ENCODE measurements at regions not wholly inside any gene's neighbourhood (a gene's known extent, or its start where the extent isn't known, plus 50 kb on each side); places are given as distances from the start of the nearest gene placed in this dataset.

GRCh38 chr18:38602341-38602740 lies 1036.7 kb upstream of the CELF4 start:
- TF ChIP-seq POLR2AphosphoS5 (IDR thresholded peaks at IDR 0.05) (no peak), CTCF (IDR thresholded peaks at IDR 0.05) (no peak), POLR2A (IDR thresholded peaks at IDR 0.05) (no peak), EP300 (IDR thresholded peaks at IDR 0.05; ENCODE audit: low read depth) (no peak)
